ENCODE measurements at regions not wholly inside any gene's neighbourhood (a gene's known extent, or its start where the extent isn't known, plus 50 kb on each side); places are given as distances from the start of the nearest gene placed in this dataset.
"Not testable (repeated sequence)": the region's sequence is repeated elsewhere in the genome, so short reads cannot be mapped to it uniquely, and the experiment has no call there.

GRCh38 chr10:85447690-85448089 is 918.9 kb downstream of the GRID1 start:
- Mint-ChIP-seq H3K27ac (no peak overlapping the region), H3K36me3 (no peaks in the 10 kb centered on the region), H3K9me3 (no peaks in the 10 kb centered on the region), H3K27me3 (no peaks in the 10 kb centered on the region), H3K4me1 (no peaks in the 10 kb centered on the region), H3K4me3 (no peak overlapping the region)
- ATAC-seq: no peak

- ATAC-seq: no peak
- Mint-ChIP-seq H3K36me3 (no peaks in the 10 kb centered on the region), H3K9me3 (no peaks in the 10 kb centered on the region), H3K4me1 (no peaks in the 10 kb centered on the region), H3K27me3 (no peaks in the 10 kb centered on the region), H3K27ac (no peak overlapping the region), H3K4me3 (no peak overlapping the region)
These were observed 917.9 kb downstream of the GRID1 start for GRCh38 chr10:85448716-85449115.

- no peaks in the 10 kb centered on the region for H3K27me3 Mint-ChIP-seq
- H3K4me3 Mint-ChIP-seq: no peak overlapping the region
- no peaks in the 10 kb centered on the region for H3K36me3 Mint-ChIP-seq
- no peak for ATAC-seq
- no peaks in the 10 kb centered on the region for H3K4me1 Mint-ChIP-seq
- H3K27ac Mint-ChIP-seq: no peak overlapping the region
- peaks cover 3% of the 10 kb centered on the region for H3K9me3 Mint-ChIP-seq
These were observed 912.2 kb downstream of the GRID1 start for GRCh38 chr10:85454386-85454785.

- H3K9me3 Mint-ChIP-seq: peaks cover 6% of the 10 kb centered on the region
- no peaks in the 10 kb centered on the region for H3K36me3 Mint-ChIP-seq
- no peak overlapping the region for H3K4me3 Mint-ChIP-seq
- no peaks in the 10 kb centered on the region for H3K4me1 Mint-ChIP-seq
- no peak overlapping the region for H3K27ac Mint-ChIP-seq
- ATAC-seq: no peak
- H3K27me3 Mint-ChIP-seq: no peaks in the 10 kb centered on the region
These were observed 909.4 kb downstream of the GRID1 start for GRCh38 chr10:85457191-85457590.

- H3K4me3 Mint-ChIP-seq: no peak overlapping the region
These were observed 908.3 kb downstream of the GRID1 start for GRCh38 chr10:85458324-85458723.

GRCh38 chr10:85459906-85460305 is 906.7 kb downstream of the GRID1 start:
- Mint-ChIP-seq H3K9me3 (peaks cover 3% of the 10 kb centered on the region), H3K36me3 (no peaks in the 10 kb centered on the region), H3K27me3 (no peaks in the 10 kb centered on the region), H3K27ac (no peak overlapping the region), H3K4me1 (no peaks in the 10 kb centered on the region), H3K4me3 (no peak overlapping the region)
- no peak for ATAC-seq

More at GRCh38 chr10:85458324-85458723, 908.3 kb downstream of the GRID1 start:
- ATAC-seq: no peak
- H3K27ac Mint-ChIP-seq: no peak overlapping the region
- H3K4me1 Mint-ChIP-seq: no peaks in the 10 kb centered on the region
- peaks cover 6% of the 10 kb centered on the region for H3K9me3 Mint-ChIP-seq
- H3K27me3 Mint-ChIP-seq: no peaks in the 10 kb centered on the region
- H3K36me3 Mint-ChIP-seq: no peaks in the 10 kb centered on the region

- peaks cover 8% of the 10 kb centered on the region for H3K9me3 Mint-ChIP-seq
- ATAC-seq: no peak
- H3K27me3 Mint-ChIP-seq: no peaks in the 10 kb centered on the region
- H3K4me1 Mint-ChIP-seq: no peaks in the 10 kb centered on the region
- no peaks in the 10 kb centered on the region for H3K36me3 Mint-ChIP-seq
- H3K4me3 Mint-ChIP-seq: no peak overlapping the region
- no peak overlapping the region for H3K27ac Mint-ChIP-seq
These were observed 902.3 kb downstream of the GRID1 start for GRCh38 chr10:85464336-85464735.

- no peak for ATAC-seq
- Mint-ChIP-seq H3K4me3 (no peak overlapping the region), H3K4me1 (no peaks in the 10 kb centered on the region), H3K36me3 (no peaks in the 10 kb centered on the region), H3K27me3 (no peaks in the 10 kb centered on the region), H3K9me3 (no peaks in the 10 kb centered on the region), H3K27ac (no peak overlapping the region)
These were observed 888.6 kb downstream of the GRID1 start for GRCh38 chr10:85477979-85478378.

GRCh38 chr10:85490431-85490830 is 876.2 kb downstream of the GRID1 start:
- Mint-ChIP-seq H3K4me1 (no peaks in the 10 kb centered on the region), H3K4me3 (no peak overlapping the region), H3K27me3 (no peaks in the 10 kb centered on the region), H3K9me3 (peaks cover 3% of the 10 kb centered on the region), H3K36me3 (no peaks in the 10 kb centered on the region), H3K27ac (no peak overlapping the region)
- ATAC-seq: no peak

GRCh38 chr10:85491652-85492051 is 874.9 kb downstream of the GRID1 start:
- Mint-ChIP-seq H3K4me1 (no peaks in the 10 kb centered on the region), H3K4me3 (no peak overlapping the region), H3K36me3 (no peaks in the 10 kb centered on the region), H3K9me3 (peaks cover 3% of the 10 kb centered on the region), H3K27me3 (no peaks in the 10 kb centered on the region), H3K27ac (no peak overlapping the region)
- ATAC-seq: no peak

- Mint-ChIP-seq H3K36me3 (no peaks in the 10 kb centered on the region), H3K4me3 (no peak overlapping the region), H3K9me3 (peaks cover 6% of the 10 kb centered on the region), H3K4me1 (no peaks in the 10 kb centered on the region), H3K27me3 (no peaks in the 10 kb centered on the region), H3K27ac (no peak overlapping the region)
- ATAC-seq: peak; percentile 47
These were observed 873.9 kb downstream of the GRID1 start for GRCh38 chr10:85492684-85493083.

- ATAC-seq: no peak
- no peaks in the 10 kb centered on the region for H3K27me3 Mint-ChIP-seq
- H3K27ac Mint-ChIP-seq: no peak overlapping the region
- H3K4me1 Mint-ChIP-seq: no peaks in the 10 kb centered on the region
- H3K9me3 Mint-ChIP-seq: peaks cover 10% of the 10 kb centered on the region
- no peaks in the 10 kb centered on the region for H3K36me3 Mint-ChIP-seq
- no peak overlapping the region for H3K4me3 Mint-ChIP-seq
These were observed 872.9 kb downstream of the GRID1 start for GRCh38 chr10:85493703-85494102.

GRCh38 chr10:85504641-85505040 is 862.0 kb downstream of the GRID1 start:
- ATAC-seq, H3K4me1 Mint-ChIP-seq, H3K4me3 Mint-ChIP-seq, H3K36me3 Mint-ChIP-seq, H3K27ac Mint-ChIP-seq, H3K27me3 Mint-ChIP-seq: not testable (repeated sequence)
- peaks cover 19% of the 10 kb centered on the region for H3K9me3 Mint-ChIP-seq

GRCh38 chr10:85508159-85508558 is 858.4 kb downstream of the GRID1 start:
- Mint-ChIP-seq H3K27ac (no peak overlapping the region), H3K4me1 (no peaks in the 10 kb centered on the region), H3K27me3 (no peaks in the 10 kb centered on the region), H3K9me3 (peaks cover 6% of the 10 kb centered on the region), H3K36me3 (no peaks in the 10 kb centered on the region), H3K4me3 (no peak overlapping the region)
- ATAC-seq: no peak

GRCh38 chr10:85510682-85511081 is 855.9 kb downstream of the GRID1 start:
- no peaks in the 10 kb centered on the region for H3K27me3 Mint-ChIP-seq
- H3K36me3 Mint-ChIP-seq: no peaks in the 10 kb centered on the region
- H3K9me3 Mint-ChIP-seq: peaks cover 3% of the 10 kb centered on the region
- H3K27ac Mint-ChIP-seq: no peak overlapping the region
- H3K4me3 Mint-ChIP-seq: no peak overlapping the region
- no peak for ATAC-seq
- H3K4me1 Mint-ChIP-seq: no peaks in the 10 kb centered on the region

GRCh38 chr10:85513436-85513835 is 853.2 kb downstream of the GRID1 start:
- H3K9me3 Mint-ChIP-seq: peaks cover 3% of the 10 kb centered on the region
- H3K4me1 Mint-ChIP-seq: no peaks in the 10 kb centered on the region
- no peak for ATAC-seq
- H3K27ac Mint-ChIP-seq: no peak overlapping the region
- H3K27me3 Mint-ChIP-seq: no peaks in the 10 kb centered on the region
- H3K4me3 Mint-ChIP-seq: no peak overlapping the region
- no peaks in the 10 kb centered on the region for H3K36me3 Mint-ChIP-seq

- H3K27me3 Mint-ChIP-seq: no peaks in the 10 kb centered on the region
- peaks cover 3% of the 10 kb centered on the region for H3K9me3 Mint-ChIP-seq
- H3K36me3 Mint-ChIP-seq: no peaks in the 10 kb centered on the region
- no peak overlapping the region for H3K27ac Mint-ChIP-seq
- no peak for ATAC-seq
- no peaks in the 10 kb centered on the region for H3K4me1 Mint-ChIP-seq
- no peak overlapping the region for H3K4me3 Mint-ChIP-seq
These were observed 851.3 kb downstream of the GRID1 start for GRCh38 chr10:85515316-85515715.

Measured in stimulated activated memory B cell treated with anti-CD40 and anti-IgM and Interleukin-4, amounts not matched to agents 10 μg/mL and 1 μg/mL and 100 μg/mL, for 72 hours (primary cell).